Endodermal cell (in vitro differentiated cells): ENCODE measurements at regions not wholly inside any gene's neighbourhood (a gene's known extent, or its start where the extent isn't known, plus 50 kb on each side); places are given as distances from the start of the nearest gene placed in this dataset.

ENCODE experiments used
- DNase-seq: peaks from one replicate; pipeline ENCODE4 v3.0.0-alpha.2; 2017
- H3K27ac ChIP-seq: 2 replicates; pipeline ENCODE4 v1.5.1; 2013; ENCODE audit warnings: mild to moderate bottlenecking, low read depth, low read length, moderate library complexity
- H3K27me3 ChIP-seq: 2 replicates; pipeline ENCODE4 v1.6.1; 2013; ENCODE audit warnings: mild to moderate bottlenecking, low read length, moderate library complexity; ENCODE audit not compliant: insufficient read depth, control insufficient read depth, poor library complexity, severe bottlenecking
- H3K36me3 ChIP-seq: 2 replicates; pipeline ENCODE4 v1.7.0; 2013; ENCODE audit warnings: mild to moderate bottlenecking, low read length, moderate library complexity; ENCODE audit not compliant: control insufficient read depth, insufficient read depth
- H3K4me1 ChIP-seq: one replicate; pipeline ENCODE4 v1.7.0; 2013; ENCODE audit warnings: low read length; ENCODE audit not compliant: control insufficient read depth, insufficient read depth
- H3K4me3 ChIP-seq: 2 replicates; pipeline ENCODE4 v1.5.1; 2013; ENCODE audit warnings: mild to moderate bottlenecking, low read length, moderate library complexity
- H3K9ac ChIP-seq: 2 replicates; pipeline ENCODE4 v1.6.1; 2013; ENCODE audit warnings: mild to moderate bottlenecking, low read length, moderate library complexity; ENCODE audit not compliant: poor library complexity, severe bottlenecking; ENCODE audit errors: extremely low read depth
- H3K9me3 ChIP-seq: 2 replicates; pipeline ENCODE4 v1.6.1; 2013; ENCODE audit warnings: mild to moderate bottlenecking, low read length, moderate library complexity; ENCODE audit not compliant: control insufficient read depth
- H3K27ac Mint-ChIP-seq: 2 replicates; pipeline ENCODE4 v1.8.0; 2020; ENCODE audit warnings: mixed read lengths
- H3K27me3 Mint-ChIP-seq: 2 replicates; pipeline ENCODE4 v1.8.0; 2021; ENCODE audit warnings: mild to moderate bottlenecking, mixed read lengths; ENCODE audit not compliant: insufficient read depth
- H3K36me3 Mint-ChIP-seq: 2 replicates; pipeline ENCODE4 v1.8.0; 2020; ENCODE audit warnings: low read depth, mixed read lengths
- H3K4me1 Mint-ChIP-seq: 2 replicates; pipeline ENCODE4 v1.8.0; 2020; ENCODE audit warnings: mixed read lengths
- H3K4me3 Mint-ChIP-seq: 2 replicates; pipeline ENCODE4 v1.8.0; 2020; ENCODE audit warnings: mild to moderate bottlenecking, moderate library complexity, mixed read lengths
- H3K9me3 Mint-ChIP-seq: 2 replicates; pipeline ENCODE4 v1.8.0; 2020; ENCODE audit warnings: mild to moderate bottlenecking, mixed read lengths
- WGBS, 2 experiments: methylation state at CpG; one replicate each; pipeline versions ENCODE4 v1.1.5 to v1.1.7; 2013; ENCODE audit warnings: missing lambda C conversion rate in 2 of 2, mixed read lengths in 1 of 2; ENCODE audit not compliant: insufficient coverage in 1 of 2, insufficient read length in 1 of 2; 5-methylcytosine and 5-hydroxymethylcytosine counted together
- TF ChIP-seq, protein P1 (sequence below): fragments of 200-600 bp; sonication (generic); conservative IDR thresholded peaks from 2 replicates; pipeline ENCODE4 v1.5.0; 2021; ENCODE audit warnings: antibody characterized with exemption, mild to moderate bottlenecking

DNA sequence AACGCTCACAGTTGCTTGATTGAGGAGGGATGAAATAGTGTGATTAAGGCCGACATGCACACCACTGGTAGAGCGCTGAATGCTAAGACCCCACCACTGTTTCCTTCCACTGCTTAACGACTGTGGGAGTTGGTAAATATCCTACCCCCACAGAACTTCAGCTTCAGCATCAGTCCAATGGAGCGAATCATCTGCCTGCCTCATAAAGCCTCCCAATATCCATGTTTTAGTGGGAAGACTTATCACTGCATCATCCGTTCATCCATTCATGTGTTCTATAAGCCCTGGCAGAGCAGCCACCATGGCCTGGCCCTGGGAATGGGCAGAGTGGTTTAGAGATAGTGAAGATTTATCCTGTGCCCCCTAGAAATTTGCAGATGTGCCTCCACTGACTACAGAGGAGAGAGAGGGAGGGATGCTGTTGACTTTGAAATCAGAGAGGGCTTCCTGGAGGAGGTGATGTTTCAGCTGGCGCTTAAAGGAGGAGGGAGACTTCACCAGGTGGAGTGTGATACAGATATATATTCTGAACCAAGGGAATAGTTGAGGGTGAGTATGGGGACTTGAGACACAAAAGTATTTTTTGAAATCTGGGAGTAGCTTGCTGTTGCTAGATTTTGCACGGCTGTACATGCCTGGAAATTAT lies 71.9 kb upstream of the STX18 start:
- no peaks in the 10 kb centered on the region for H3K4me1 Mint-ChIP-seq
- H3K27me3 ChIP-seq: no peaks in the 10 kb centered on the region
- H3K4me1 ChIP-seq: no peaks in the 10 kb centered on the region
- H3K4me3 ChIP-seq: no peak overlapping the region
- peaks cover 2% of the 10 kb centered on the region for H3K27me3 Mint-ChIP-seq
- peaks cover 3% of the 10 kb centered on the region for H3K36me3 Mint-ChIP-seq
- no peak for DNase-seq
- no peak overlapping the region for H3K27ac Mint-ChIP-seq
- no peaks in the 10 kb centered on the region for H3K36me3 ChIP-seq
- H3K9me3 Mint-ChIP-seq: no peaks in the 10 kb centered on the region
- 97 to 100% methylated on average over 4 to 8 of the region's 8 CpGs for WGBS, 2 experiments
- H3K27ac ChIP-seq: no peak overlapping the region
- no peak overlapping the region for H3K9ac ChIP-seq
- H3K9me3 ChIP-seq: no peaks in the 10 kb centered on the region
- no peak overlapping the region for H3K4me3 Mint-ChIP-seq
- TF ChIP-seq, protein P1, sequence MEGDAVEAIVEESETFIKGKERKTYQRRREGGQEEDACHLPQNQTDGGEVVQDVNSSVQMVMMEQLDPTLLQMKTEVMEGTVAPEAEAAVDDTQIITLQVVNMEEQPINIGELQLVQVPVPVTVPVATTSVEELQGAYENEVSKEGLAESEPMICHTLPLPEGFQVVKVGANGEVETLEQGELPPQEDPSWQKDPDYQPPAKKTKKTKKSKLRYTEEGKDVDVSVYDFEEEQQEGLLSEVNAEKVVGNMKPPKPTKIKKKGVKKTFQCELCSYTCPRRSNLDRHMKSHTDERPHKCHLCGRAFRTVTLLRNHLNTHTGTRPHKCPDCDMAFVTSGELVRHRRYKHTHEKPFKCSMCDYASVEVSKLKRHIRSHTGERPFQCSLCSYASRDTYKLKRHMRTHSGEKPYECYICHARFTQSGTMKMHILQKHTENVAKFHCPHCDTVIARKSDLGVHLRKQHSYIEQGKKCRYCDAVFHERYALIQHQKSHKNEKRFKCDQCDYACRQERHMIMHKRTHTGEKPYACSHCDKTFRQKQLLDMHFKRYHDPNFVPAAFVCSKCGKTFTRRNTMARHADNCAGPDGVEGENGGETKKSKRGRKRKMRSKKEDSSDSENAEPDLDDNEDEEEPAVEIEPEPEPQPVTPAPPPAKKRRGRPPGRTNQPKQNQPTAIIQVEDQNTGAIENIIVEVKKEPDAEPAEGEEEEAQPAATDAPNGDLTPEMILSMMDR: no peak

DNA sequence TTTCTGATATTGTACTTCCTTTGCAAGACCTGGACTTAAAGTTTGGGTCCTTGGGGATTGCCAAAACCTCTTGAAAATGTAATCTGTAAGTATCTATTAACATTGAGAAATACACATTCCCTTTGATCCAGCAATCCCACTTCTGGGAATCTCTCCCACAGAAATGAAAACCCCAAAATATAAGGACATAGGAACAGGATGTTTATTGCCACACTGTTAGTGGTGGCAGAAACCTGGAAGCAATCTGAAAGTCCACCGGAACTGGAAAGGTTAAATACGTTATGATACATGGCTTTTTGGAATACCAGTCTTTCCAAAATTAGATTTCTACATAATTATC lies 71.2 kb upstream of the STX18 start:
- Mint-ChIP-seq H3K36me3 (no peaks in the 10 kb centered on the region), H3K4me1 (peaks cover 3% of the 10 kb centered on the region), H3K9me3 (no peaks in the 10 kb centered on the region), H3K27me3 (peaks cover 2% of the 10 kb centered on the region), H3K27ac (no peak overlapping the region), H3K4me3 (no peak overlapping the region)
- H3K9me3 ChIP-seq: no peaks in the 10 kb centered on the region
- TF ChIP-seq, protein P1: no peak
- no peak overlapping the region for H3K4me3 ChIP-seq
- H3K27me3 ChIP-seq: no peaks in the 10 kb centered on the region
- H3K27ac ChIP-seq: no peak overlapping the region
- H3K36me3 ChIP-seq: no peaks in the 10 kb centered on the region
- H3K9ac ChIP-seq: no peak overlapping the region
- no peak for DNase-seq
- WGBS, 2 experiments: 100% methylated on average over 2 of the region's 2 CpGs
- no peaks in the 10 kb centered on the region for H3K4me1 ChIP-seq

DNA sequence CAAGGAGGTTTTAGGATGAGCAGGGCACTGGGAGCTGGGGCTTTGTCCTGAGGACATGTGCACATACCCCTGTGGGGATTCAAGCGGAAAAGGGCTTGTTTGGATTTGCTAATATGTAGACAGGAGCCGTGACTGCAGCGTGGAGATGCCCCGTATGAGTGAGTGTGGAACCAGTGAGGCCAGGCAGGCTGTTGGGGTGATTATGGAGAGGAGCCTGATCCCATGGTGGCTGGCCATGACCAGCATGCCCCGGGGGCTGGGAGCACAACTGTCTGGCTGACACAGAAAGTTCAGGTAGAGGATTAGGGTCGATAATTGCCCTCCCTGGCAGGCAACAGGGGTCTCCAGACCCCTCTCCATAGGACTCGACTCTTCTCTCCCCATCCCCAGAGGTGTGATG lies 68.8 kb upstream of the STX18 start:
- no peaks in the 10 kb centered on the region for H3K4me1 ChIP-seq
- Mint-ChIP-seq H3K27me3 (peaks cover 2% of the 10 kb centered on the region), H3K27ac (no peak overlapping the region), H3K9me3 (no peaks in the 10 kb centered on the region), H3K4me1 (peaks cover 11% of the 10 kb centered on the region), H3K36me3 (peaks cover 3% of the 10 kb centered on the region), H3K4me3 (no peak overlapping the region)
- no peak overlapping the region for H3K27ac ChIP-seq
- no peak overlapping the region for H3K9ac ChIP-seq
- no peak for DNase-seq
- TF ChIP-seq, protein P1: no peak
- 91 to 94% methylated on average over 4 to 7 of the region's 7 CpGs for WGBS, 2 experiments
- no peaks in the 10 kb centered on the region for H3K9me3 ChIP-seq
- no peak overlapping the region for H3K4me3 ChIP-seq
- H3K36me3 ChIP-seq: no peaks in the 10 kb centered on the region
- no peaks in the 10 kb centered on the region for H3K27me3 ChIP-seq
